ENCODE measurements at regions not wholly inside any gene's neighbourhood (a gene's known extent, or its start where the extent isn't known, plus 50 kb on each side); places are given as distances from the start of the nearest gene placed in this dataset.

- no peak overlapping the region for H3K27ac Mint-ChIP-seq
- peaks cover 9% of the 10 kb centered on the region for H3K9me3 Mint-ChIP-seq
These were observed 472.9 kb downstream of the ARHGEF28 start for GRCh38 chr5:74098941-74099340.

GRCh38 chr5:74098456-74098855, 472.5 kb downstream of the ARHGEF28 start:
- DNase-seq (ENCODE audit: extremely low spot score, unreplicated experiment): no peak

More at GRCh38 chr5:74098941-74099340, 472.9 kb downstream of the ARHGEF28 start:
- no peak for DNase-seq (ENCODE audit: extremely low spot score, unreplicated experiment)
- peaks cover 5% of the 10 kb centered on the region for H3K27me3 Mint-ChIP-seq
- no peak for TF ChIP-seq CTCF (conservative IDR thresholded peaks at IDR 0.05)
- no peak overlapping the region for H3K4me3 Mint-ChIP-seq
- H3K4me1 Mint-ChIP-seq (ENCODE audit: unreplicated experiment): peaks cover 4% of the 10 kb centered on the region
- no peaks in the 10 kb centered on the region for H3K36me3 Mint-ChIP-seq

GRCh38 chr5:74096325-74096724, 470.3 kb downstream of the ARHGEF28 start:
- Mint-ChIP-seq H3K4me3 (no peak overlapping the region), H3K9me3 (peaks cover 13% of the 10 kb centered on the region), H3K27me3 (peaks cover 5% of the 10 kb centered on the region), H3K4me1 (ENCODE audit: unreplicated experiment) (peaks cover 9% of the 10 kb centered on the region), H3K27ac (no peak overlapping the region), H3K36me3 (no peaks in the 10 kb centered on the region)
- DNase-seq (ENCODE audit: extremely low spot score, unreplicated experiment): no peak
- no peak for TF ChIP-seq CTCF (conservative IDR thresholded peaks at IDR 0.05)

More at GRCh38 chr5:74098456-74098855, 472.5 kb downstream of the ARHGEF28 start:
- H3K4me1 Mint-ChIP-seq (ENCODE audit: unreplicated experiment): peaks cover 6% of the 10 kb centered on the region
- peaks cover 5% of the 10 kb centered on the region for H3K27me3 Mint-ChIP-seq
- no peaks in the 10 kb centered on the region for H3K36me3 Mint-ChIP-seq
- peaks cover 7% of the 10 kb centered on the region for H3K9me3 Mint-ChIP-seq
- TF ChIP-seq CTCF (conservative IDR thresholded peaks at IDR 0.05): no peak
- H3K4me3 Mint-ChIP-seq: no peak overlapping the region
- no peak overlapping the region for H3K27ac Mint-ChIP-seq

- DNase-seq (ENCODE audit: extremely low spot score, unreplicated experiment): no peak
- peaks cover 5% of the 10 kb centered on the region for H3K27me3 Mint-ChIP-seq
- no peaks in the 10 kb centered on the region for H3K36me3 Mint-ChIP-seq
- H3K4me3 Mint-ChIP-seq: no peak overlapping the region
- peaks cover 9% of the 10 kb centered on the region for H3K4me1 Mint-ChIP-seq (ENCODE audit: unreplicated experiment)
- no peak overlapping the region for H3K27ac Mint-ChIP-seq
- TF ChIP-seq CTCF (conservative IDR thresholded peaks at IDR 0.05): no peak
- peaks cover 13% of the 10 kb centered on the region for H3K9me3 Mint-ChIP-seq
These were observed 469.9 kb downstream of the ARHGEF28 start for GRCh38 chr5:74095871-74096270.

GRCh38 chr5:74094782-74095108, 468.7 kb downstream of the ARHGEF28 start:
- Mint-ChIP-seq H3K4me3 (no peak overlapping the region), H3K27me3 (peaks cover 5% of the 10 kb centered on the region), H3K4me1 (ENCODE audit: unreplicated experiment) (peaks cover 9% of the 10 kb centered on the region), H3K27ac (no peak overlapping the region), H3K36me3 (no peaks in the 10 kb centered on the region), H3K9me3 (peaks cover 13% of the 10 kb centered on the region)
- no peak for DNase-seq (ENCODE audit: extremely low spot score, unreplicated experiment)
- TF ChIP-seq CTCF (conservative IDR thresholded peaks at IDR 0.05): no peak

Measured in type B pancreatic cell (in vitro differentiated cells).